ENCODE measurements at regions not wholly inside any gene's neighbourhood (a gene's known extent, or its start where the extent isn't known, plus 50 kb on each side); places are given as distances from the start of the nearest gene placed in this dataset.

DNA sequence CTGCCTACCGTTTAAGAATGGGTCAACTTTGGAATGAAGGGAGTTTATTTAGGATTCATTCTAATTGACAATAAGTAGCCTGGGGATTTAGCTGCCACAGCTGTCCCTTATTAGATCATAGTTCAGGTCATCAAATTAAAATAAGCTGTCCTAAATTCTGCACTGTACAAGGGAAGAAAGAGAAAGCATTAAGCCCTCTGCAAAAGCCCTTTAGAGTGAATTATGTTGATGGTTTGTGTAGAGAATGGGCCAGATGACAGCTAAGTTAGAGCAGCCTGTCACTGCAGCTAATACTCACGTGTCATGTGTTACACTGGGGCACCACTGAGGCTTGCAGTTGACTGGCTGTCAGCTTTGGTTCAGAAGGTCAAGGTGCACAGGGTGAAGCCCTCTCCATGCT lies 737.1 kb upstream of the SLC10A2 start:
- no peak overlapping the region for H3K4me3 ChIP-seq (ENCODE audit: low read depth, low read length)
- no peaks in the 10 kb centered on the region for H3K9me3 ChIP-seq (ENCODE audit: severe bottlenecking)
- DNase-seq = peak; percentile 88
- no peak overlapping the region for H3K27ac ChIP-seq
- TF ChIP-seq, protein P1, sequence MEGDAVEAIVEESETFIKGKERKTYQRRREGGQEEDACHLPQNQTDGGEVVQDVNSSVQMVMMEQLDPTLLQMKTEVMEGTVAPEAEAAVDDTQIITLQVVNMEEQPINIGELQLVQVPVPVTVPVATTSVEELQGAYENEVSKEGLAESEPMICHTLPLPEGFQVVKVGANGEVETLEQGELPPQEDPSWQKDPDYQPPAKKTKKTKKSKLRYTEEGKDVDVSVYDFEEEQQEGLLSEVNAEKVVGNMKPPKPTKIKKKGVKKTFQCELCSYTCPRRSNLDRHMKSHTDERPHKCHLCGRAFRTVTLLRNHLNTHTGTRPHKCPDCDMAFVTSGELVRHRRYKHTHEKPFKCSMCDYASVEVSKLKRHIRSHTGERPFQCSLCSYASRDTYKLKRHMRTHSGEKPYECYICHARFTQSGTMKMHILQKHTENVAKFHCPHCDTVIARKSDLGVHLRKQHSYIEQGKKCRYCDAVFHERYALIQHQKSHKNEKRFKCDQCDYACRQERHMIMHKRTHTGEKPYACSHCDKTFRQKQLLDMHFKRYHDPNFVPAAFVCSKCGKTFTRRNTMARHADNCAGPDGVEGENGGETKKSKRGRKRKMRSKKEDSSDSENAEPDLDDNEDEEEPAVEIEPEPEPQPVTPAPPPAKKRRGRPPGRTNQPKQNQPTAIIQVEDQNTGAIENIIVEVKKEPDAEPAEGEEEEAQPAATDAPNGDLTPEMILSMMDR (IDR thresholded peaks at IDR 0.05; ENCODE audit: low read depth, low read length) = no peak
- no peaks in the 10 kb centered on the region for H3K36me3 ChIP-seq
- no peaks in the 10 kb centered on the region for H3K27me3 ChIP-seq (ENCODE audit: insufficient read depth, low read depth, severe bottlenecking)

- Histone ChIP-seq H3K27me3 (ENCODE audit: insufficient read depth, low read depth, severe bottlenecking) (no peaks in the 10 kb centered on the region), H3K9me3 (ENCODE audit: severe bottlenecking) (no peaks in the 10 kb centered on the region), H3K36me3 (no peaks in the 10 kb centered on the region), H3K4me3 (ENCODE audit: low read depth, low read length) (no peak overlapping the region), H3K27ac (no peak overlapping the region)
- TF ChIP-seq, protein P1 (IDR thresholded peaks at IDR 0.05; ENCODE audit: low read depth, low read length) = no peak
- no peak for DNase-seq
Measured at GRCh38 chr13:103799028-103799427, 732.8 kb upstream of the SLC10A2 start.

- TF ChIP-seq, protein P1 (IDR thresholded peaks at IDR 0.05; ENCODE audit: low read depth, low read length) = no peak
- Histone ChIP-seq H3K27ac (no peak overlapping the region), H3K4me3 (ENCODE audit: low read depth, low read length) (no peak overlapping the region), H3K9me3 (ENCODE audit: severe bottlenecking) (no peaks in the 10 kb centered on the region), H3K27me3 (ENCODE audit: insufficient read depth, low read depth, severe bottlenecking) (no peaks in the 10 kb centered on the region), H3K36me3 (no peaks in the 10 kb centered on the region)
- DNase-seq = no peak
Measured at GRCh38 chr13:103795892-103796478, 729.8 kb upstream of the SLC10A2 start.

GRCh38 chr13:103794526-103794925 lies 728.3 kb upstream of the SLC10A2 start:
- H3K27ac ChIP-seq = no peak overlapping the region
- H3K4me3 ChIP-seq (ENCODE audit: low read depth, low read length) = no peak overlapping the region
- no peaks in the 10 kb centered on the region for H3K36me3 ChIP-seq
- no peaks in the 10 kb centered on the region for H3K27me3 ChIP-seq (ENCODE audit: insufficient read depth, low read depth, severe bottlenecking)
- H3K9me3 ChIP-seq (ENCODE audit: severe bottlenecking) = no peaks in the 10 kb centered on the region
- no peak for DNase-seq
- TF ChIP-seq, protein P1 (IDR thresholded peaks at IDR 0.05; ENCODE audit: low read depth, low read length) = no peak

- H3K4me3 ChIP-seq (ENCODE audit: low read depth, low read length) = no peak overlapping the region
- H3K27ac ChIP-seq = no peak overlapping the region
- H3K9me3 ChIP-seq (ENCODE audit: severe bottlenecking) = no peaks in the 10 kb centered on the region
Measured at GRCh38 chr13:103788061-103788652, 721.9 kb upstream of the SLC10A2 start.

More at GRCh38 chr13:103788061-103788652, 721.9 kb upstream of the SLC10A2 start:
- no peaks in the 10 kb centered on the region for H3K27me3 ChIP-seq (ENCODE audit: insufficient read depth, low read depth, severe bottlenecking)
- DNase-seq = peak; percentile 61
- TF ChIP-seq, protein P1 (IDR thresholded peaks at IDR 0.05; ENCODE audit: low read depth, low read length) = peak; percentile 62
- no peaks in the 10 kb centered on the region for H3K36me3 ChIP-seq
